Endothelial cell of umbilical vein (primary cell): ENCODE measurements at regions not wholly inside any gene's neighbourhood (a gene's known extent, or its start where the extent isn't known, plus 50 kb on each side); places are given as distances from the start of the nearest gene placed in this dataset.

Source experiments
- EZH2 ChIP-seq: IDR thresholded peaks from 2 replicates; pipeline ENCODE4 v1.6.1; 2012; ENCODE audit warnings: borderline replicate concordance, low read depth, mild to moderate bottlenecking, moderate library complexity, low read length, inconsistent platforms; ENCODE audit not compliant: severe bottlenecking
- POLR2A ChIP-seq: IDR thresholded peaks from 2 replicates; pipeline ENCODE4 v1.6.1; 2012; ENCODE audit warnings: low read depth, mild to moderate bottlenecking, control low read depth, low read length
- TF ChIP-seq, protein P1 (sequence below), 2 donors: IDR thresholded peaks; 1 replicate in 1 of 2; 2 replicates in 1 of 2; pipeline ENCODE4 v1.5.1; 2011; ENCODE audit warnings: low read length in 2 of 2, mild to moderate bottlenecking in 2 of 2, moderate library complexity in 2 of 2, control low read depth in 1 of 2, inconsistent platforms in 1 of 2, low read depth in 1 of 2; ENCODE audit not compliant: insufficient read depth in 1 of 2; ENCODE audit errors: extremely low read depth in 1 of 2

DNA sequence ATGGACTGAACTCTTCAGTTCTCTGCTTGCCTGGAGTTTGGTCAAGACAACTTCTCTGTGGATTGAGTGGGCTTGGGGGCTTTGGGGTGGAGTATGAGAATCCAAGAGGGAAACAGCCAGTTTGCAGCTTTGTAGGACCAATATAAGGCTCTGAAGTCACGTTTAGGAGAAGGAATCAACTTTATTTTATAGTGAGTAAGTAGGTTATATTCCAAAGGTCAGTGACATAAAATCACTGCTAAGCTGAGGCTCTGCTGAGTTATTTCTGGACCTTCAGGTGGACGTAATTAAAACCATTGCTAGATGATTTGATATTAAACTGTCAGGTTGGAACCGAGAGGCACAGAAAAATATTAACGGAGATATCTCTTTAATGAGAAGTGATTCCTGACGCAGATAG, 514.4 kb downstream of the DMAC1 start:
- TF ChIP-seq POLR2A (no peak), EZH2 (no peak)
- TF ChIP-seq, protein P1, sequence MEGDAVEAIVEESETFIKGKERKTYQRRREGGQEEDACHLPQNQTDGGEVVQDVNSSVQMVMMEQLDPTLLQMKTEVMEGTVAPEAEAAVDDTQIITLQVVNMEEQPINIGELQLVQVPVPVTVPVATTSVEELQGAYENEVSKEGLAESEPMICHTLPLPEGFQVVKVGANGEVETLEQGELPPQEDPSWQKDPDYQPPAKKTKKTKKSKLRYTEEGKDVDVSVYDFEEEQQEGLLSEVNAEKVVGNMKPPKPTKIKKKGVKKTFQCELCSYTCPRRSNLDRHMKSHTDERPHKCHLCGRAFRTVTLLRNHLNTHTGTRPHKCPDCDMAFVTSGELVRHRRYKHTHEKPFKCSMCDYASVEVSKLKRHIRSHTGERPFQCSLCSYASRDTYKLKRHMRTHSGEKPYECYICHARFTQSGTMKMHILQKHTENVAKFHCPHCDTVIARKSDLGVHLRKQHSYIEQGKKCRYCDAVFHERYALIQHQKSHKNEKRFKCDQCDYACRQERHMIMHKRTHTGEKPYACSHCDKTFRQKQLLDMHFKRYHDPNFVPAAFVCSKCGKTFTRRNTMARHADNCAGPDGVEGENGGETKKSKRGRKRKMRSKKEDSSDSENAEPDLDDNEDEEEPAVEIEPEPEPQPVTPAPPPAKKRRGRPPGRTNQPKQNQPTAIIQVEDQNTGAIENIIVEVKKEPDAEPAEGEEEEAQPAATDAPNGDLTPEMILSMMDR (IDR thresholded peaks at IDR 0.05; ENCODE audit: extremely low read depth in 1 of 2, insufficient read depth in 1 of 2, low read depth in 1 of 2, low read length in 2 of 2), result no peak
